Parathyroid adenoma (tissue), 2 donors: ENCODE measurements at regions not wholly inside any gene's neighbourhood (a gene's known extent, or its start where the extent isn't known, plus 50 kb on each side); places are given as distances from the start of the nearest gene placed in this dataset.
A peak's percentile ranks its signal among the peaks of the same experiment; 100 is the strongest.

Experiments used
- H2AFZ ChIP-seq: fragments of 300-600 bp; sonication (generic); one replicate; pipeline ENCODE4 v1.7.0; 2017; ENCODE audit warnings: antibody characterized with exemption, mild to moderate bottlenecking
- H3K27ac ChIP-seq: fragments of 300-600 bp; sonication (generic); one replicate; pipeline ENCODE4 v1.7.0; 2017
- H3K27me3 ChIP-seq: fragments of 300-600 bp; sonication (generic); one replicate; pipeline ENCODE4 v1.7.0; 2017; ENCODE audit warnings: low read length; ENCODE audit not compliant: control insufficient read depth, insufficient read depth
- H3K36me3 ChIP-seq: fragments of 300-600 bp; sonication (generic); one replicate; pipeline ENCODE4 v1.7.0; 2017; ENCODE audit warnings: low read length; ENCODE audit not compliant: control insufficient read depth, insufficient read depth
- H3K4me1 ChIP-seq: fragments of 300-600 bp; sonication (generic); one replicate; pipeline ENCODE4 v1.7.0; 2017; ENCODE audit warnings: control low read depth
- H3K4me2 ChIP-seq: fragments of 300-600 bp; sonication (generic); one replicate; pipeline ENCODE4 v1.7.0; 2017; ENCODE audit warnings: low read length
- H3K4me3 ChIP-seq: fragments of 300-600 bp; sonication (generic); one replicate; pipeline ENCODE4 v1.7.0; 2017; ENCODE audit warnings: low read depth, low read length
- H3K79me2 ChIP-seq: fragments of 300-600 bp; sonication (generic); one replicate; pipeline ENCODE4 v1.7.0; 2017; ENCODE audit warnings: control low read depth
- H3K9ac ChIP-seq: fragments of 300-600 bp; sonication (generic); one replicate; pipeline ENCODE4 v1.7.0; 2017; ENCODE audit warnings: mild to moderate bottlenecking
- H3K9me3 ChIP-seq: fragments of 300-600 bp; sonication (generic); one replicate; pipeline ENCODE4 v1.7.0; 2017; ENCODE audit warnings: low read length; ENCODE audit not compliant: control insufficient read depth
- CTCF ChIP-seq: fragments of 300-600 bp; sonication (generic); IDR thresholded peaks from one replicate; pipeline ENCODE4 v1.7.0; 2017; ENCODE audit warnings: antibody characterized with exemption, mild to moderate bottlenecking
- donor health status: primary hyperparathyroidism.

GRCh38 chr2:133676392-133677130 is 108.3 kb upstream of the NCKAP5 start:
- Histone ChIP-seq H2AFZ (no peak overlapping the region), H3K4me2 (no peak overlapping the region), H3K9ac (no peak overlapping the region), H3K27ac (no peak overlapping the region), H3K4me3 (no peak overlapping the region), H3K27me3 (no peaks in the 10 kb centered on the region), H3K79me2 (no peaks in the 10 kb centered on the region), H3K9me3 (no peaks in the 10 kb centered on the region), H3K36me3 (no peaks in the 10 kb centered on the region), H3K4me1 (no peaks in the 10 kb centered on the region)
- no peak for TF ChIP-seq CTCF

GRCh38 chr2:133680343-133681049 is 112.2 kb upstream of the NCKAP5 start:
- Histone ChIP-seq H3K36me3 (no peaks in the 10 kb centered on the region), H3K4me1 (no peaks in the 10 kb centered on the region), H3K79me2 (no peaks in the 10 kb centered on the region), H2AFZ (peak overlapping the region; percentile 25), H3K4me2 (no peak overlapping the region), H3K27me3 (no peaks in the 10 kb centered on the region), H3K9me3 (no peaks in the 10 kb centered on the region), H3K27ac (no peak overlapping the region), H3K4me3 (no peak overlapping the region), H3K9ac (no peak overlapping the region)
- TF ChIP-seq CTCF, result no peak

GRCh38 chr2:133682347-133682746 is 114.1 kb upstream of the NCKAP5 start:
- Histone ChIP-seq H3K4me1 (no peaks in the 10 kb centered on the region), H3K9me3 (no peaks in the 10 kb centered on the region), H3K36me3 (no peaks in the 10 kb centered on the region), H3K4me3 (no peak overlapping the region), H3K27me3 (no peaks in the 10 kb centered on the region), H3K79me2 (no peaks in the 10 kb centered on the region), H2AFZ (no peak overlapping the region), H3K9ac (no peak overlapping the region), H3K27ac (no peak overlapping the region), H3K4me2 (no peak overlapping the region)
- no peak for TF ChIP-seq CTCF

GRCh38 chr2:133682906-133683305 is 114.6 kb upstream of the NCKAP5 start:
- Histone ChIP-seq H2AFZ (no peak overlapping the region), H3K9me3 (no peaks in the 10 kb centered on the region), H3K4me3 (no peak overlapping the region), H3K79me2 (no peaks in the 10 kb centered on the region), H3K36me3 (no peaks in the 10 kb centered on the region), H3K27me3 (no peaks in the 10 kb centered on the region), H3K4me2 (no peak overlapping the region), H3K9ac (no peak overlapping the region), H3K4me1 (no peaks in the 10 kb centered on the region), H3K27ac (no peak overlapping the region)
- TF ChIP-seq CTCF, result no peak
